ENCODE measurements at regions not wholly inside any gene's neighbourhood (a gene's known extent, or its start where the extent isn't known, plus 50 kb on each side); places are given as distances from the start of the nearest gene placed in this dataset.

- Histone ChIP-seq H3K27me3 (ENCODE audit: control insufficient read depth, insufficient read depth, low read length) (no peaks in the 10 kb centered on the region), H3K36me3 (ENCODE audit: control insufficient read depth, insufficient read depth, low read length) (no peaks in the 10 kb centered on the region), H3K79me1 (ENCODE audit: low read depth in 1 of 2, low read length in 2 of 2) (no peaks in the 10 kb centered on the region), H3K27ac (ENCODE audit: insufficient read depth, low read length) (no peak overlapping the region), H2AK9ac (replicated peaks; ENCODE audit: low read depth, low read length, poor library complexity) (no peak overlapping the region), H3K14ac (replicated peaks; ENCODE audit: low read depth, low read length) (no peak overlapping the region), H4K91ac (ENCODE audit: insufficient read depth, low read depth, low read length) (no peak overlapping the region), H2BK120ac (ENCODE audit: low read depth, low read length) (no peak overlapping the region), H3K23ac (ENCODE audit: low read depth, low read length) (no peak overlapping the region), H2BK20ac (ENCODE audit: low read depth, low read length) (no peak overlapping the region), H2BK15ac (ENCODE audit: low read depth, low read length) (no peak overlapping the region), H3K4me3 (ENCODE audit: insufficient read depth, low read depth, low read length) (no peak overlapping the region), H3K4me2 (ENCODE audit: low read depth, low read length) (no peak overlapping the region), H2AFZ (replicated peaks; ENCODE audit: low read length, poor library complexity) (no peak overlapping the region), H3K9ac (ENCODE audit: low read depth, low read length) (no peak overlapping the region), H4K20me1 (ENCODE audit: insufficient read depth, low read length) (no peaks in the 10 kb centered on the region), H3K18ac (ENCODE audit: low read depth, low read length) (no peak overlapping the region), H4K8ac (ENCODE audit: low read depth in 2 of 2, low read length in 2 of 2) (no peak overlapping the region), H3K4ac (ENCODE audit: low read depth, low read length) (no peak overlapping the region), H4K5ac (ENCODE audit: low read depth, low read length) (no peak overlapping the region), H2BK5ac (ENCODE audit: low read depth, low read length, poor library complexity, severe bottlenecking) (no peak overlapping the region), H3K9me1 (ENCODE audit: insufficient read depth, low read length) (no peaks in the 10 kb centered on the region), H3K56ac (ENCODE audit: extremely low read depth, insufficient read depth, low read length) (no peak overlapping the region), H3K9me3 (ENCODE audit: control insufficient read depth, insufficient read depth, low read length) (peaks cover 13% of the 10 kb centered on the region), H3K4me1 (ENCODE audit: control insufficient read depth, insufficient read depth, low read length) (no peaks in the 10 kb centered on the region), H2AK5ac (ENCODE audit: low read depth, low read length) (no peak overlapping the region)
- TF ChIP-seq POLR2A (IDR thresholded peaks at IDR 0.05; ENCODE audit: low read depth, low read length) = no peak
- in situ Hi-C loops (cut with MboI; ENCODE audit: low sequenced_read_pairs) (no loop called here), dilution Hi-C loops (cut with HindIII; ENCODE audit: low sequenced_read_pairs, unreplicated experiment) (no loop called here), intact Hi-C loops (cut with micrococcal nuclease) (no loop called here)
- DNase-seq (no peak), ATAC-seq (ENCODE audit: low read depth) (no peak)
- CTCF ChIA-PET = no interaction called here
- POLR2A ChIA-PET (ENCODE audit: unreplicated experiment) = no interaction called here
- WGBS, 2 experiments (ENCODE audit: extremely low coverage in 2 of 2, insufficient read length in 1 of 2) = no CpG with 5 or more reads among the region's 1 CpG
- no TSS peak for BruUV-seq (replicated peaks)
Observed at GRCh38 chr15:92272106-92272505, 121.6 kb upstream of the ST8SIA2 start.

Measured in IMR-90 (cell line).